GM18867 (cell line): ENCODE measurements at regions not wholly inside any gene's neighbourhood (a gene's known extent, or its start where the extent isn't known, plus 50 kb on each side); places are given as distances from the start of the nearest gene placed in this dataset.
"Not testable (repeated sequence)": the region's sequence is repeated elsewhere in the genome, so short reads cannot be mapped to it uniquely, and the experiment has no call there.

Experiments
- ATAC-seq: cut with Tn5 transposase; IDR thresholded peaks from one replicate; pipeline ENCODE4 v1.9.1; 2021; ENCODE audit warnings: mild to moderate bottlenecking, moderate library complexity; ENCODE audit not compliant: unreplicated experiment

- ATAC-seq: peak; percentile 74
These were observed 72.8 kb upstream of the ATF7IP2 start for GRCh38 chr16:10312784-10313724.

GRCh38 chr16:10314317-10314716 is 71.5 kb upstream of the ATF7IP2 start:
- no peak for ATAC-seq

- ATAC-seq: no peak
These were observed 71.0 kb upstream of the ATF7IP2 start for GRCh38 chr16:10314811-10315210.

- no peak for ATAC-seq
These were observed 68.3 kb upstream of the ATF7IP2 start for GRCh38 chr16:10317425-10318001.

DNA sequence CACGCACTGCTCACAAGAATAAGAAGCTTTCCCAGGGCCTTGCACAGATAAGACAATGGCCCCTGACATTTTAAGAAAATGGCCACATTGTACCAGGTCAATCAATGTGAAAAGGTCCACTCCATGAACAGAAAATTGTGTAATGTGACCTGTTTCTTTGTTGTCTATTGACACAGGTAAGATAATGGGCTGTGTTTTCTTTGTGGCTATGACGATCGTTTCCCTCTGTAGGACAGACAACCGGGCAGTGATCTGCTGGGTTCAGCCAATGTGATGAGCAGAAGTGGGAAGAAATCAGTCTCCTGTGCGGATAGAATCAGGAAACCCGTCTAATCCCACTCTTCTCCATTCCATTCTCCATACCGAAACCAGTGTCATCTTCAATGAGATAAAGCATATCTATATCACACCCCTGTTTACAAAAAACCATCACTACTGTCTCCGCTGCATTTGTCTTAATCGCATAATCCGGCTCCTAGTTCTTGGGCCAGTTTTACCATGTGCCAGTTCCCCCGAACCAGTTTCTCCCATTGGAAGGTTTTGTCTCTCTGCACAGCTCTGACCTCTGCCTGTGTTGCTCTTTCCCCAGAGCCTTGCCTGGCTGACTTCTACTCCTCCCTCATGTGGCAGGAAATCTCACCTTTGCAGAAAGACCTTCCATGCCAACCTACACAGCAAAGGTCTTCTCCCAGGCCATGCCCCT is 66.9 kb upstream of the ATF7IP2 start:
- ATAC-seq: no peak

DNA sequence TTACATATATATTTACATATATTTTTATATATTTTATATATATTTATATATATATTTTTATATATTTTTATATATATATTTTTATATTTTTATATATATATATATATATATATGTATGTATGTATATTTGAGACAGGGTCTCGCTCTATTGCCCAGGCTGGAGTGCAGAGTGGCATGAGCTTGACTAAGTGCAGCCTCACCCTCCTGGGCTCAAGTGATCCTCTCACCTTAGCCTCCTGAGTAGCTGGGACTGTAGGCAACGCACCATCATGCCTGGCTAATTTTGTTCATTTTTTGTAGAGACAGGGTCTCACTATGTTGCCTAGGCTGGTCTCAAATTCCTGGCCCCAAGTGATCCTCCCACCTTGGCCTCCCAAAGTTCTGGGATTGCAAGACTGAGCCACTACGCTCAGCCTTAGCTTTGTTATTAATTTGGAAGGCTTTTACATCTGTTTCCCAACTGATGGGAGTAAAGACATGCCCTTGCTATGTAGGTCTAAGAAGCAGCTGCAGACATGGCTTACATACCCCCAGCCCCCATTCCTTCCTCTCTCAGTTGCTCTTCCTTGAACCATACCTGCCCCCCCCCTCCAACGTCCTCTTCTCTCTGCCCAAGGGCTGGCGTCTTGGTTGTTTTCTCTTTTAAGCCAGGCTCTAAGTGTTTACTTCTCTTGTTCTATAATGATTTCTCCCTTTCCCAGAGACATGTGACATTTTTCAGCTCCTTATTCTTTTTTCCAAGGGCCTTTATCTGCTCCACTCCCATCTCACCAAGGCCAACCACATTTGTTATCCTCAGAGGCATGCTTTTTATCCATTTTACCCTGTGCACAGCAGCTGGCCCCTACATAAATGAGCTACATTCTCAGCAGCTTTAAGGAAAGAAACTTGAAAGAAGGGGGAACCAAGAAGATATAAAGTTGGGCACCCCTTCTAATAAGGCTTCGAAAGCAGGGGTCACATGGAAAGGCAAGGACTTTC is 64.2 kb upstream of the ATF7IP2 start:
- no peak for ATAC-seq

DNA sequence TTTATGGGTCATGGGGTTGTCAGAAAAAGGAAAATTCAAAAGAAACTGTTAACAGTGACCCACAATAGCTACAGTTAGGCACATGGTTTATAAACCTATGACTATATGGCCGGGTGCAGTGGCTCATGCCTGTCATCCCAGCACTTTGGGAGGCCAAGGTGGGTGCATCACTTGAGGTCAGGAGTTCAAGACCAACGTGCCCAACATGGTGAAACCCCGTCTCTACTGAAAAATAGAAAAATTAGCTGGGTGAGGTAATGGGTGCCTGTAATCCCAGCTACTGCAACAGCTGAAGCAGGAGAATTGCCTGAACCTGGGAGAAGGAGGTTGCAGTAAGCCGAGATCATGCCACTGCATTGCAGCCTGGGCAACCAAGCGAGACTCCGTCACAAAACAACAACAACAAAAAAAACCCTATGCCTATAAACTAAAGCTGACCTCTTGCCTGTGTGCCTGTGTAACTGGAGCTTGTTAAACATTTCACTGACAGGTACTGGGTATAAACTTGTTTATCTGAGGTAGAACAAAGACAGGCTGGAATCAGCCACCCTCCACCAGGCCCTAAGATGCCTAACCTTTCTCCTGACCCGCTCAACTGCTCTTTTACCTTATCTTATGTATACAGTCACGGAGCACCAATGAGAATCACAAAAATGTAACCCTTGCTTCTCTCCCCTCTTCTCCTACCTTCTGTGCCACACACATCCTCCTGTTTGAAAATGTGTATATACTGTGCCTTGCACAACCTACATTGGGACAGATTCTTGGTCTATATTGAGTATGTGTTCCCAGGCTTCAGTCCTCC is 62.9 kb upstream of the ATF7IP2 start:
- no peak for ATAC-seq

DNA sequence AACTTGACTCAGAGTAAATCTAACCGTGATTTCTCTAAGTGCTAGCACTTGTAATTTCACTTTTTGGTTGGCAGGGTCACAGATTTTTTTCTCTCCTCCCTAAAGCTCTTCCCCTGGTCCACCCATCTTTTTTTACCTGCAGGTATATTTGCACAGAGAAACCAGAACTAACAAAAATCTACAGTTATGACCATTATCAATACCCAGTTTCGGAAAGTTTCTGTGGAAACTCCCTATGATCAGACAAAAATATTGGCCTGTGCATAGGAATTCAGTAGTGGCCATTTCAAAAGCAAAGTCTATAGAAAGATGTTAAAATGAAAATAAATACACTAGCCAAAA is 62.4 kb upstream of the ATF7IP2 start:
- ATAC-seq: no peak

- ATAC-seq: no peak
These were observed 61.7 kb upstream of the ATF7IP2 start for GRCh38 chr16:10324210-10324609.

DNA sequence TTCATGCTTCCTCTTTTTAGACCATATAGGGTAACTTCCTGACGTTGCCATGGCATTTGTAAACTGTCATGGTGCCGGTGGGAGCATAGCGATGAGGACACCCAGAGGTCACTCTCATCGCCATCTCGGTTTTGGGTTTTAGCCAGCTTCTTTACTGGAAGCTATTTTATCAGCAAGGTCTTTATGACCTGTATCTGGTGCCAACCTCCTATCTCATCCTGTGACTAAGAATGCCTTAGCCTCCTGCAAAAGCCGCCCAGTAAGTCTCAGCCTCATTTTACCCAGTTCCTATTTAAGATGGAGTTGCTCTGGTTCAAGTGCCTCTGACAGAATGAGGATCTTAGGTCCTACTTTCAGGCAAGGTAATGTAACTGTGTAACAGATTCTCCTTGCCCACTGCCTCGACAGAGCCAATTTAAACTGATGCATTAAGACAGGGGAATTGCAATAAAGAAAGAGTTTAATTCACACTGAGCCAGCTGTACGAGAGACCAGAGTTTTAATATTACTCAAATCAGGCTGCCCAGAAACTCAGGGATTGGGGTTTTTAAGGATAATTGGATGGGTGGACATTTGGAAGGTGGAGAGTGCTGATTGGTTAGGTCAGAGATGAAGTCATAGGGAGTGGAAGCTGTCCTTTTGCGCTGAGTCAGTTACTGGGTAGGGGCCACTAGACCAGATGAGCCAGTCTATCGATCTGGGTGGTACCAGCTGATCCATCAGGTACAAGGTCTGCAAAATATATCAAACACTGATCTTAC is 59.9 kb upstream of the ATF7IP2 start:
- ATAC-seq: no peak

- ATAC-seq: no peak
These were observed 59.2 kb upstream of the ATF7IP2 start for GRCh38 chr16:10326647-10327046.

GRCh38 chr16:10328291-10328690 is 57.6 kb upstream of the ATF7IP2 start:
- not testable (repeated sequence) for ATAC-seq

- no peak for ATAC-seq
These were observed 53.6 kb upstream of the ATF7IP2 start for GRCh38 chr16:10332241-10332640.

- ATAC-seq: no peak
These were observed 53.1 kb upstream of the ATF7IP2 start for GRCh38 chr16:10332775-10333174.

- ATAC-seq: no peak
These were observed 52.4 kb upstream of the ATF7IP2 start for GRCh38 chr16:10333321-10334032.

DNA sequence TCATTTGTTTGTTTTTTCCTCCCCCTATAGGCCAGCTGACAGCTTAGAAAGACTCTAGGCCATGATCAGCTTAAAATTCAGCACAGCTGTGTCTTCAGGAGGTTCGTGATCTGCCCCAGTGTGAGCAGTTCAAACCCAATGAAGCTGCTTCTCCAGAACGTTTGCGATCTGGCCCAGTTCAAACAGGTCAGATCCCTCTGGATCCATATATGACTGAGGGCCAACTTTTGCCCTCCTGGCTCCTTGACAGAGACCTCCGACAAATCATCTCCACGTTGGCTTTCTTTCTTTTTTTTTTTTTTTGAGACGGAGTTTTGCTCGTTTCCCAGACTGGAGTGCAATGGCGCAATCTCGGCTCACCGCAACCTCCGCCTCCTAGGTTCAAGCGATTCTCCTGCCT is 50.2 kb upstream of the ATF7IP2 start:
- ATAC-seq: no peak
